ENCODE measurements at regions not wholly inside any gene's neighbourhood (a gene's known extent, or its start where the extent isn't known, plus 50 kb on each side); places are given as distances from the start of the nearest gene placed in this dataset.

DNA sequence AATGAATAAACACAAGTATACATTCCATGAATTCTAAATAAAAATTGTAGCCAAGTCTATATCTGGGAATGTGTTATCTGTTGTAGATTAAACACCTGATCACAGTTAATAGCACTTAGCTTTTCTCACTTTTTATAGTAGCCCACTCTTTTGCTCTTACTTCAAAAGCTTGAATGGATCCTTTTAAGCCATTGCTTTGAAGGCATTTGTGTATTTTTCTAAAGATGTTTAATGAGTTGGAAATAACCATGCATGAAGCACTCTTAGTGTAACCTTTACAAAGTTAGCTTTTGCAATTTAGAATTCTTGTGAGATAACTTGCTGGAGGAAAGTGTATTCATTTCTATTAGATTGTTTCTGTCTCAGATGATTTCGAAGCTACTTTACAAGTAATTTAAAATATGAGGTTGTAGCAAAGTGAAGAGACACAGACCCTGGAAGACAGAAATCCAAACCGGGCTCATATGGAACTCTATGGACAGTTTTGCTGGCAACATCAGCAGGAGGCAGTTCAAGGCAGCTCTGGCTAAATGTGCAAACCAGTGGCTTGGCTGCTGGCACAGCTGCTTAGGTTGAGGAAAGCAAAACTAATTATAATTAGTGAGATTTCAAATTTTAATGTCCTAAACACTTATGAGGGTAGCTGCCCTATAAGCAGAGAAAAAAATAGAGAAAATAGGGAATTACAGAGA, 469.8 kb upstream of the ZEB2 start:
- TF ChIP-seq, protein P1, sequence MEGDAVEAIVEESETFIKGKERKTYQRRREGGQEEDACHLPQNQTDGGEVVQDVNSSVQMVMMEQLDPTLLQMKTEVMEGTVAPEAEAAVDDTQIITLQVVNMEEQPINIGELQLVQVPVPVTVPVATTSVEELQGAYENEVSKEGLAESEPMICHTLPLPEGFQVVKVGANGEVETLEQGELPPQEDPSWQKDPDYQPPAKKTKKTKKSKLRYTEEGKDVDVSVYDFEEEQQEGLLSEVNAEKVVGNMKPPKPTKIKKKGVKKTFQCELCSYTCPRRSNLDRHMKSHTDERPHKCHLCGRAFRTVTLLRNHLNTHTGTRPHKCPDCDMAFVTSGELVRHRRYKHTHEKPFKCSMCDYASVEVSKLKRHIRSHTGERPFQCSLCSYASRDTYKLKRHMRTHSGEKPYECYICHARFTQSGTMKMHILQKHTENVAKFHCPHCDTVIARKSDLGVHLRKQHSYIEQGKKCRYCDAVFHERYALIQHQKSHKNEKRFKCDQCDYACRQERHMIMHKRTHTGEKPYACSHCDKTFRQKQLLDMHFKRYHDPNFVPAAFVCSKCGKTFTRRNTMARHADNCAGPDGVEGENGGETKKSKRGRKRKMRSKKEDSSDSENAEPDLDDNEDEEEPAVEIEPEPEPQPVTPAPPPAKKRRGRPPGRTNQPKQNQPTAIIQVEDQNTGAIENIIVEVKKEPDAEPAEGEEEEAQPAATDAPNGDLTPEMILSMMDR (IDR thresholded peaks at IDR 0.05) = no peak
- TF ChIP-seq POLR2A (IDR thresholded peaks at IDR 0.05) (no peak), POLR2AphosphoS5 (IDR thresholded peaks at IDR 0.05) (no peak)
